GM12891 (cell line): ENCODE measurements at regions not wholly inside any gene's neighbourhood (a gene's known extent, or its start where the extent isn't known, plus 50 kb on each side); places are given as distances from the start of the nearest gene placed in this dataset.

Source experiments
- PAX5 ChIP-seq: IDR thresholded peaks from 2 replicates; pipeline ENCODE4 v1.6.1; 2011; ENCODE audit warnings: low read length, moderate library complexity, mild to moderate bottlenecking; ENCODE audit not compliant: insufficient read depth, severe bottlenecking
- POLR2A ChIP-seq: IDR thresholded peaks from 2 replicates; pipeline ENCODE4 v1.6.1; 2011; ENCODE audit warnings: low read depth, low read length, control low read depth
- POLR2AphosphoS5 ChIP-seq: IDR thresholded peaks from 2 replicates; pipeline ENCODE4 v1.6.1; 2011; ENCODE audit warnings: low read depth, low read length, control low read depth
- POU2F2 ChIP-seq: IDR thresholded peaks from 2 replicates; pipeline ENCODE4 v1.6.1; 2011; ENCODE audit warnings: low read depth, mild to moderate bottlenecking, control low read depth, low read length, moderate library complexity
- SPI1 ChIP-seq: IDR thresholded peaks from 2 replicates; pipeline ENCODE4 v1.6.1; 2011; ENCODE audit warnings: low read depth, low read length, control low read depth
- TAF1 ChIP-seq: IDR thresholded peaks from 2 replicates; pipeline ENCODE4 v1.6.1; 2011; ENCODE audit warnings: low read depth, low read length, control low read depth

GRCh38 chr4:177191991-177192390 lies 117.7 kb upstream of the NEIL3 start:
- TF ChIP-seq POLR2AphosphoS5 (no peak), POLR2A (no peak), POU2F2 (no peak), SPI1 (no peak), TAF1 (no peak), PAX5 (no peak)
